ENCODE measurements at regions not wholly inside any gene's neighbourhood (a gene's known extent, or its start where the extent isn't known, plus 50 kb on each side); places are given as distances from the start of the nearest gene placed in this dataset.

DNA sequence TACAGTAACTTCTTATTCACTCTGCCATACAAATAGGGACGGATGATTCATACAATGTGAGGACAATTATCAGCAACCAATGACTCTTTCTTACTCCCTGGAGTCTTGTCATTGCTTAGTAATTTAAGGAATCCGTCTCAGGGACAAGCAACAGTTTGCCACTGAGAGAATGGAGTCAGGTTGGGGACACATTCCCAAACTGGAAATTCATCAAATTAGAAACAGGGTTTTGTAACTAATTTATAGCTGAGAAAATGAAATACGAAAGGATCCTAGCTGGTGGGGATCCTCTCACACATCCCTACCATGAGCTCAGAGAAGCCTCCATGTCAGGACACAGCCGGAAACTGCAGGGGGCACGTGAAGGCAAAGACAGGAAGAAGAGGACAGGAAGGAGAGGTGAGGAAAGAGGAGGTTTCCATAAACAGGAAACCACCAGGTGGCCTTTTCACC is 50.4 kb upstream of the KDR start:
- intact Hi-C loops (cut with DNase I), result no loop called here

DNA sequence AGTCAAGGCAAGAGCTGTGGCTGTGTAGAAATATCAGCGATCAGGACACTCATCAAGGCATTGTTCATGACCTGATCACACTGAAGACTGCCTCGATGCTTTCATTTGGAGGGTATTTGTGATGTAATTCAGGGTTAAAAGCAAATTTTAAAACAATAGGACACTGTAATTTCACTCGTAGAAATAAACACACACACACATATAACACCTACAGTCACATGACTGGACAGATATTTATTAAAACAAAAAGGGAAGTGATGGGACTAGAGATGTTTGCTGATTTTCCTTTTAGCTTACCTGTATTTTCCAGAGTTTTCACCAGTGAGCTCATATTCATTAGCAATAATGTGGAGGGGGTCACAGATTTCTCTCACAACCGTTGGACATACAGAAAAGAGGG is 51.1 kb upstream of the KDR start:
- WGBS, result 78% methylated on average over 4 of the region's 4 CpGs
- TF ChIP-seq EP300 (IDR thresholded peaks at IDR 0.05), result no peak
- TF ChIP-seq POLR2AphosphoS5 (IDR thresholded peaks at IDR 0.05), result no peak
- TF ChIP-seq POLR2A (IDR thresholded peaks at IDR 0.05; ENCODE audit: low read depth), result no peak
- TF ChIP-seq, protein P1, sequence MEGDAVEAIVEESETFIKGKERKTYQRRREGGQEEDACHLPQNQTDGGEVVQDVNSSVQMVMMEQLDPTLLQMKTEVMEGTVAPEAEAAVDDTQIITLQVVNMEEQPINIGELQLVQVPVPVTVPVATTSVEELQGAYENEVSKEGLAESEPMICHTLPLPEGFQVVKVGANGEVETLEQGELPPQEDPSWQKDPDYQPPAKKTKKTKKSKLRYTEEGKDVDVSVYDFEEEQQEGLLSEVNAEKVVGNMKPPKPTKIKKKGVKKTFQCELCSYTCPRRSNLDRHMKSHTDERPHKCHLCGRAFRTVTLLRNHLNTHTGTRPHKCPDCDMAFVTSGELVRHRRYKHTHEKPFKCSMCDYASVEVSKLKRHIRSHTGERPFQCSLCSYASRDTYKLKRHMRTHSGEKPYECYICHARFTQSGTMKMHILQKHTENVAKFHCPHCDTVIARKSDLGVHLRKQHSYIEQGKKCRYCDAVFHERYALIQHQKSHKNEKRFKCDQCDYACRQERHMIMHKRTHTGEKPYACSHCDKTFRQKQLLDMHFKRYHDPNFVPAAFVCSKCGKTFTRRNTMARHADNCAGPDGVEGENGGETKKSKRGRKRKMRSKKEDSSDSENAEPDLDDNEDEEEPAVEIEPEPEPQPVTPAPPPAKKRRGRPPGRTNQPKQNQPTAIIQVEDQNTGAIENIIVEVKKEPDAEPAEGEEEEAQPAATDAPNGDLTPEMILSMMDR (IDR thresholded peaks at IDR 0.05), result no peak
- no peak overlapping the region for H3K4me3 ChIP-seq
- DNase-seq (ENCODE audit: extremely low spot score), result no peak
- peaks cover 0 to 16% (median 2%) of the 10 kb centered on the region in 4 donors for H3K4me1 ChIP-seq
- no peak overlapping the region for H3K27ac ChIP-seq (replicated peaks in 1 of 4)
- no peaks in the 10 kb centered on the region for H3K36me3 ChIP-seq
- no peaks in the 10 kb centered on the region for H3K27me3 ChIP-seq
- intact Hi-C loops (cut with DNase I), result no loop called here
- no peaks in the 10 kb centered on the region for H3K9me3 ChIP-seq

More for the DNA sequence above, 50.4 kb upstream of the KDR start:
- Histone ChIP-seq H3K9me3 (no peaks in the 10 kb centered on the region), H3K27me3 (no peaks in the 10 kb centered on the region), H3K36me3 (no peaks in the 10 kb centered on the region), H3K27ac (replicated peaks in 1 of 4) (no peak overlapping the region), H3K4me1 (peaks cover 0 to 11% (median 0%) of the 10 kb centered on the region in 4 donors), H3K4me3 (no peak overlapping the region)
- TF ChIP-seq, protein P1 (IDR thresholded peaks at IDR 0.05), result no peak
- TF ChIP-seq POLR2AphosphoS5 (IDR thresholded peaks at IDR 0.05), result no peak
- no peak for TF ChIP-seq EP300 (IDR thresholded peaks at IDR 0.05)
- TF ChIP-seq POLR2A (IDR thresholded peaks at IDR 0.05; ENCODE audit: low read depth), result no peak
- 66% methylated on average over 5 of the region's 5 CpGs for WGBS
- no peak for DNase-seq (ENCODE audit: extremely low spot score)

DNA sequence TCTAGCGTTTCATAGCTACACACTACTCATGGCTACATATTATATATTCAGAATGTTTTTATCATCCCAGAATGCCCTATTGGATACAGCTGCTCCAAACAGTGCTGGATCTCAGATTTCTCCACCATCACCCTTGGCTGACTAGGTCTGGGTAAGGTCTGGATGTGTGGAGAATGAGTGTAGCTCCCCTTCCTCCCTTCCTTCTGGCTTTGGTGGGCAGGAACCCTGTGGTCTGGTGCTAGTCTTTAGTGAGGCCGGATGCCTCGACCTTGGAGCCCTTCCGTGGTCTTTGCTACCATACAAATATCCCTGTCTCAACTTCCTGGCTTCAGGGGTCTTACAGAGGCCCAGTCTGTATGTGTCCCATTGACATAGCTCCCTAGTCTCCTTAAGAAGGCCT is 52.1 kb upstream of the KDR start:
- H3K4me1 ChIP-seq, result peaks cover 0 to 18% (median 2%) of the 10 kb centered on the region in 4 donors
- H3K36me3 ChIP-seq, result no peaks in the 10 kb centered on the region
- H3K27me3 ChIP-seq, result no peaks in the 10 kb centered on the region
- WGBS, result 89% methylated on average over 4 of the region's 4 CpGs
- H3K9me3 ChIP-seq, result no peaks in the 10 kb centered on the region
- no peak for DNase-seq (ENCODE audit: extremely low spot score)
- intact Hi-C loops (cut with DNase I), result no loop called here
- no peak overlapping the region for H3K4me3 ChIP-seq
- H3K27ac ChIP-seq (replicated peaks in 1 of 4), result peak overlapping the region in 3 of 4 donors; percentile 27 to 48 (median 34)
- no peak for TF ChIP-seq POLR2AphosphoS5 (IDR thresholded peaks at IDR 0.05)
- TF ChIP-seq, protein P1 (IDR thresholded peaks at IDR 0.05), result no peak
- no peak for TF ChIP-seq POLR2A (IDR thresholded peaks at IDR 0.05; ENCODE audit: low read depth)
- no peak for TF ChIP-seq EP300 (IDR thresholded peaks at IDR 0.05)

DNA sequence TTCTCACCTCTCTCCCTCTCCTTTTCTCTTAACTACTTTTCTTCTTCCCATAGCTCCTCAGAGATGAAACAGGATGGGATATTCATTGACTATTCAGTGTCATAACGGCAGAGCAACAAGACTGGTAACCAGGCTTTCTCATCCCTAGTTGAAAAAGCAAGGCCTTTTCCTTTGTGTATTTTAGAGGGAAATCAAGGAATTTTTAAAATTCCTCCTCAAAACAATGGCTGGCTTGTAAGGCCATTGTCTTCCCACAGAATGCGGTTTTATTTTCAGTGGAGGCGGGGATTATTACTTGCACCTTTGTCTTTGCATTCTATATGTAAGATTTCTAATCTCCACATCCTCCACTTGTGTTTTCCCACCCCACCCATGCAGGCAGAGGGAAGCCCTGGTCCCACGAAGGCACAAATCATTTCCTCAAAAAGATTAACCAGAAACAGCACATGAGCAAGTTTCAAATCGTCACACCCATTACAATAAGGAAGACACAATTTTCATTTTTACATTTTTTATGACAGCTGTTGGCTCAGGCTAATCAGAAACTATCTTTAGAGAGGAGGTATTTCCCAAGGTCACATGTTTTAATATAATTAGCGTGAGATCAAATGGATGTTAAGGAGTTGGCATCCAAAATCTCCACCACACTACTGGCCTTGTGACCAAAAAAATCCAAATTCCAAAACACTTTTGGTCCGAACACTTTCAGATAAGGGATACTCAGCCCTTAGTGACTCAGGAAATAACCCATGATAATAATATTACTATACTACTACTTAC is 53.0 kb upstream of the KDR start:
- Histone ChIP-seq H3K4me3 (no peak overlapping the region), H3K4me1 (peaks cover 0 to 18% (median 2%) of the 10 kb centered on the region in 4 donors), H3K27ac (replicated peaks in 1 of 4) (peak overlapping the region in 3 of 4 donors; percentile 27 to 48 (median 34)), H3K36me3 (no peaks in the 10 kb centered on the region), H3K9me3 (no peaks in the 10 kb centered on the region), H3K27me3 (no peaks in the 10 kb centered on the region)
- DNase-seq (ENCODE audit: extremely low spot score), result no peak
- TF ChIP-seq EP300 (IDR thresholded peaks at IDR 0.05) (no peak), POLR2AphosphoS5 (IDR thresholded peaks at IDR 0.05) (no peak), POLR2A (IDR thresholded peaks at IDR 0.05; ENCODE audit: low read depth) (no peak)
- TF ChIP-seq, protein P1 (IDR thresholded peaks at IDR 0.05), result no peak
- 71% methylated on average over 7 of the region's 7 CpGs for WGBS
- intact Hi-C loops (cut with DNase I), result no loop called here

Measured in esophagus muscularis mucosa (tissue), 4 donors.